GM19397 (cell line): ENCODE measurements at regions not wholly inside any gene's neighbourhood (a gene's known extent, or its start where the extent isn't known, plus 50 kb on each side); places are given as distances from the start of the nearest gene placed in this dataset.

Experiments
- ATAC-seq: cut with Tn5 transposase; IDR thresholded peaks from one replicate; pipeline ENCODE4 v1.9.1; 2021; ENCODE audit warnings: mild to moderate bottlenecking, moderate library complexity; ENCODE audit not compliant: unreplicated experiment

- ATAC-seq = no peak
Observed at GRCh38 chr18:78699499-78699898, 280.1 kb upstream of the SALL3 start.

GRCh38 chr18:78701771-78702396, 277.7 kb upstream of the SALL3 start:
- ATAC-seq = no peak

- ATAC-seq = no peak
Observed at GRCh38 chr18:78703291-78703690, 276.3 kb upstream of the SALL3 start.

GRCh38 chr18:78704971-78705461, 274.6 kb upstream of the SALL3 start:
- no peak for ATAC-seq

- ATAC-seq = no peak
Observed at GRCh38 chr18:78709261-78709809, 270.3 kb upstream of the SALL3 start.

- ATAC-seq = no peak
Observed at GRCh38 chr18:78711316-78711715, 268.3 kb upstream of the SALL3 start.

GRCh38 chr18:78711971-78712370, 267.6 kb upstream of the SALL3 start:
- no peak for ATAC-seq

- ATAC-seq = no peak
Observed at GRCh38 chr18:78713069-78713468, 266.5 kb upstream of the SALL3 start.

GRCh38 chr18:78713726-78714125, 265.9 kb upstream of the SALL3 start:
- ATAC-seq = no peak

GRCh38 chr18:78716022-78716421, 263.6 kb upstream of the SALL3 start:
- no peak for ATAC-seq

- ATAC-seq = no peak
Observed at GRCh38 chr18:78716581-78716980, 263.0 kb upstream of the SALL3 start.

GRCh38 chr18:78717051-78717765, 262.4 kb upstream of the SALL3 start:
- no peak for ATAC-seq

- ATAC-seq = no peak
Observed at GRCh38 chr18:78717766-78718150, 261.9 kb upstream of the SALL3 start.

GRCh38 chr18:78719821-78720220, 259.8 kb upstream of the SALL3 start:
- ATAC-seq = no peak

- ATAC-seq = no peak
Observed at GRCh38 chr18:78720456-78721237, 259.0 kb upstream of the SALL3 start.

- no peak for ATAC-seq
Observed at GRCh38 chr18:78721238-78721875, 258.3 kb upstream of the SALL3 start.

- ATAC-seq = no peak
Observed at GRCh38 chr18:78721981-78722380, 257.6 kb upstream of the SALL3 start.

- ATAC-seq = no peak
Observed at GRCh38 chr18:78722386-78722785, 257.2 kb upstream of the SALL3 start.

GRCh38 chr18:78722929-78723710, 256.5 kb upstream of the SALL3 start:
- no peak for ATAC-seq

GRCh38 chr18:78724214-78724914, 255.3 kb upstream of the SALL3 start:
- no peak for ATAC-seq
